Endothelial cell of umbilical vein (primary cell): ENCODE measurements at regions not wholly inside any gene's neighbourhood (a gene's known extent, or its start where the extent isn't known, plus 50 kb on each side); places are given as distances from the start of the nearest gene placed in this dataset.

ENCODE experiments used
- BruUV-seq: library from RNA; stranded (reverse); fragments of 400-500 nt; replicated peaks from 2 replicates; lab custom pipeline; 2021; lab: Mats Ljungman, UMichigan
- CTCF ChIA-PET: fragments of 300-600, 350-600 bp; sonication (Branson Sonifier 250); formaldehyde crosslinking; loops from one replicate; lab custom pipeline; 2021; ENCODE audit warnings: antibody characterized with exemption, inconsistent platforms; lab: Charles Lee
- POLR2A ChIA-PET: fragments of 300-600, 350-600 bp; sonication (Branson Sonifier 250); formaldehyde crosslinking; loops from one replicate; lab custom pipeline; 2021; ENCODE audit warnings: antibody characterized with exemption, inconsistent platforms; lab: Charles Lee
- DNase-seq: peaks from one replicate; pipeline ENCODE4 v3.0.0-alpha.2; 2011; ENCODE audit warnings: low read depth, low spot score
- FAIRE-seq: peaks from 2 replicates; lab custom pipeline; 2011; peaks lifted over from hg19 to GRCh38; lab: Jason Lieb, UNC
- H2AFZ ChIP-seq: 2 replicates; pipeline ENCODE4 v1.6.0; 2012; ENCODE audit warnings: low read depth, low read length, control low read depth, inconsistent platforms
- H3K27ac ChIP-seq: 2 replicates; pipeline ENCODE4 v1.5.1; 2011; ENCODE audit warnings: low read depth, mild to moderate bottlenecking, control low read depth, low read length, moderate library complexity; ENCODE audit not compliant: insufficient read depth
- H3K27me3 ChIP-seq, 2 experiments: 2 replicates each; pipeline versions ENCODE4 v1.6.0 to v1.6.1; 2011; ENCODE audit warnings: low read length in 2 of 2, mixed read lengths in 1 of 2; ENCODE audit not compliant: control insufficient read depth in 2 of 2, insufficient read depth in 2 of 2
- H3K36me3 ChIP-seq, 2 experiments: 2 replicates in 1 of 2; 3 replicates in 1 of 2; pipeline ENCODE4 v1.5.1; 2011; ENCODE audit warnings: low read length in 2 of 2, mild to moderate bottlenecking in 1 of 2, moderate library complexity in 1 of 2; ENCODE audit not compliant: control insufficient read depth in 2 of 2, insufficient read depth in 2 of 2; ENCODE audit errors: extremely low read depth in 1 of 2
- H3K4me1 ChIP-seq: 3 replicates; pipeline ENCODE4 v1.5.1; 2011; ENCODE audit warnings: mild to moderate bottlenecking, low read length; ENCODE audit not compliant: control insufficient read depth, insufficient read depth; ENCODE audit errors: extremely low read depth
- H3K4me2 ChIP-seq: 2 replicates; pipeline ENCODE4 v1.6.1; 2011; ENCODE audit warnings: low read length, control low read depth, mixed read lengths; ENCODE audit not compliant: insufficient read depth
- H3K4me3 ChIP-seq, 3 experiments: fragments of 200-600 bp in 1 of 3; sonication (generic), shearing (Covaris generic) in 1 of 3; replicated peaks in 1 of 3; 2 replicates each; pipeline ENCODE4 v1.5.1; 2011 to 2016; ENCODE audit warnings: control low read depth in 3 of 3, low read length in 3 of 3, mild to moderate bottlenecking in 2 of 3, inconsistent platforms in 1 of 3, low read depth in 1 of 3, moderate library complexity in 1 of 3; ENCODE audit not compliant: insufficient read depth in 1 of 3
- H3K79me2 ChIP-seq: 2 replicates; pipeline ENCODE4 v1.6.0; 2012; ENCODE audit warnings: low read length, inconsistent platforms; ENCODE audit not compliant: control insufficient read depth, insufficient read depth
- H3K9ac ChIP-seq: replicated peaks from 2 replicates; pipeline ENCODE3; 2011; ENCODE audit warnings: low read length, control low read depth; ENCODE audit not compliant: insufficient read depth; ENCODE audit errors: extremely low read depth
- H3K9me1 ChIP-seq: replicated peaks from 3 replicates; pipeline ENCODE4 v1.6.0; 2011; ENCODE audit warnings: mild to moderate bottlenecking, low read length; ENCODE audit not compliant: control insufficient read depth, insufficient read depth; ENCODE audit errors: extremely low read depth
- H3K9me3 ChIP-seq: replicated peaks from 2 replicates; pipeline ENCODE4 v1.5.1; 2012; ENCODE audit warnings: low read length, inconsistent platforms; ENCODE audit not compliant: control insufficient read depth, insufficient read depth
- H4K20me1 ChIP-seq: replicated peaks from 2 replicates; pipeline ENCODE3; 2011; ENCODE audit warnings: mild to moderate bottlenecking, low read length; ENCODE audit not compliant: control insufficient read depth, insufficient read depth; ENCODE audit errors: extremely low read depth
- GATA2 ChIP-seq: IDR thresholded peaks from 2 replicates; pipeline ENCODE4 v1.7.0; 2011; ENCODE audit warnings: low read depth, mild to moderate bottlenecking, moderate library complexity, mixed read lengths, low read length; ENCODE audit not compliant: insufficient read length, insufficient read depth
- JUN ChIP-seq: IDR thresholded peaks from 2 replicates; pipeline ENCODE4 v1.6.1; 2011; ENCODE audit warnings: borderline replicate concordance, low read depth; ENCODE audit not compliant: insufficient read length, insufficient read depth
- MAX ChIP-seq: IDR thresholded peaks from 2 replicates; pipeline ENCODE4 v1.6.1; 2011; ENCODE audit not compliant: insufficient read depth, insufficient read length
- MYC ChIP-seq: IDR thresholded peaks from one replicate; pipeline ENCODE4 v1.6.1; 2011; ENCODE audit warnings: mild to moderate bottlenecking, low read depth, low read length
- POLR2AphosphoS5 ChIP-seq: IDR thresholded peaks from 2 replicates; pipeline ENCODE4 v1.6.1; 2012; ENCODE audit warnings: low read depth, mild to moderate bottlenecking, control low read depth, low read length, moderate library complexity; ENCODE audit not compliant: insufficient read depth
- dilution Hi-C: fragments of 300-500 bp; cut with MboI; formaldehyde crosslinking; loops from one replicate; pipeline ENCODE4 v1.15.0; 2019; ENCODE audit warnings: low sequenced_read_pairs; ENCODE audit not compliant: extremely low pct_ligation_motif_present
- intact Hi-C: fragments of 100-400 bp; cut with micrococcal nuclease; formaldehyde crosslinking; loops from one replicate; pipeline ENCODE4 v1.10.0; 2022
- TF ChIP-seq, protein P1 (sequence below), 2 donors: IDR thresholded peaks; 1 replicate in 1 of 2; 2 replicates in 1 of 2; pipeline ENCODE4 v1.5.1; 2011; ENCODE audit warnings: low read length in 2 of 2, mild to moderate bottlenecking in 2 of 2, moderate library complexity in 2 of 2, control low read depth in 1 of 2, inconsistent platforms in 1 of 2, low read depth in 1 of 2; ENCODE audit not compliant: insufficient read depth in 1 of 2; ENCODE audit errors: extremely low read depth in 1 of 2

DNA sequence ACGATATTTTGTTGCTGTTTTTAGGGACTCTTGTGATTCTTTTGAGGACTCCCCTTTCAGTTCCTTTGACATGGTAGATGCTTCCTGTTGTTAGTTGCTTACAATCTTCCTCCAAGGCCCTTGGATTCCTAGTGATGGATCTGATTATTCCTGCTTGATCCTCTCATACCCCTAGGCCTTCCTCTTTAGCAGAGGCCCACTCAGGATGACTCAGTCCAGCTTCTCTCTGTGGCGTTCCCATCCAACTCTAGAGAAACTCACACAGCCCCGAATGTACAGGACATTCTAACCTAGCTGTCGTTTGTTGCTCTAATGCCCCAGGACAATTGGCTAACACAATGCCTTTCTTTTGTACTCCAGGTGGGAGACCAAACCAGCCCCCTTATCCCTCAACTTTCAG is 191.4 kb downstream of the POSTN start:
- Histone ChIP-seq H3K4me2 (no peak overlapping the region), H3K36me3 (no peaks in the 10 kb centered on the region), H3K27me3 (no peaks in the 10 kb centered on the region), H3K9me1 (no peaks in the 10 kb centered on the region), H2AFZ (no peak overlapping the region), H3K79me2 (no peaks in the 10 kb centered on the region), H3K9ac (no peak overlapping the region), H3K4me1 (no peaks in the 10 kb centered on the region), H3K9me3 (no peaks in the 10 kb centered on the region), H3K27ac (no peak overlapping the region), H3K4me3 (no peak overlapping the region), H4K20me1 (no peaks in the 10 kb centered on the region)
- TF ChIP-seq MAX: no peak
- FAIRE-seq (no peak), DNase-seq (no peak)
- CTCF ChIA-PET: no interaction called here
- BruUV-seq: no TSS peak
- intact Hi-C loops (no loop called here), dilution Hi-C loops (no loop called here)
- POLR2A ChIA-PET: no interaction called here

- CTCF ChIA-PET: interaction anchor here (1.3 kb wide), 1 partner anchor 10 kb away, joined by 3 read pairs; no protein-coding TSS in a partner anchor
- Histone ChIP-seq H3K79me2 (no peaks in the 10 kb centered on the region), H3K4me2 (no peak overlapping the region), H3K9ac (no peak overlapping the region), H3K9me1 (no peaks in the 10 kb centered on the region), H3K9me3 (no peaks in the 10 kb centered on the region), H2AFZ (no peak overlapping the region), H3K27me3 (no peaks in the 10 kb centered on the region), H3K4me3 (no peak overlapping the region), H3K4me1 (no peaks in the 10 kb centered on the region), H3K27ac (no peak overlapping the region), H4K20me1 (no peaks in the 10 kb centered on the region), H3K36me3 (no peaks in the 10 kb centered on the region)
- FAIRE-seq (no peak), DNase-seq (no peak)
- no peak for TF ChIP-seq MYC
- TF ChIP-seq JUN: no peak
- TF ChIP-seq, protein P1, sequence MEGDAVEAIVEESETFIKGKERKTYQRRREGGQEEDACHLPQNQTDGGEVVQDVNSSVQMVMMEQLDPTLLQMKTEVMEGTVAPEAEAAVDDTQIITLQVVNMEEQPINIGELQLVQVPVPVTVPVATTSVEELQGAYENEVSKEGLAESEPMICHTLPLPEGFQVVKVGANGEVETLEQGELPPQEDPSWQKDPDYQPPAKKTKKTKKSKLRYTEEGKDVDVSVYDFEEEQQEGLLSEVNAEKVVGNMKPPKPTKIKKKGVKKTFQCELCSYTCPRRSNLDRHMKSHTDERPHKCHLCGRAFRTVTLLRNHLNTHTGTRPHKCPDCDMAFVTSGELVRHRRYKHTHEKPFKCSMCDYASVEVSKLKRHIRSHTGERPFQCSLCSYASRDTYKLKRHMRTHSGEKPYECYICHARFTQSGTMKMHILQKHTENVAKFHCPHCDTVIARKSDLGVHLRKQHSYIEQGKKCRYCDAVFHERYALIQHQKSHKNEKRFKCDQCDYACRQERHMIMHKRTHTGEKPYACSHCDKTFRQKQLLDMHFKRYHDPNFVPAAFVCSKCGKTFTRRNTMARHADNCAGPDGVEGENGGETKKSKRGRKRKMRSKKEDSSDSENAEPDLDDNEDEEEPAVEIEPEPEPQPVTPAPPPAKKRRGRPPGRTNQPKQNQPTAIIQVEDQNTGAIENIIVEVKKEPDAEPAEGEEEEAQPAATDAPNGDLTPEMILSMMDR (IDR thresholded peaks at IDR 0.05; ENCODE audit: extremely low read depth in 1 of 2, insufficient read depth in 1 of 2, low read depth in 1 of 2, low read length in 2 of 2): no peak
- no peak for TF ChIP-seq GATA2
- no peak for TF ChIP-seq POLR2AphosphoS5
- POLR2A ChIA-PET: no interaction called here
- intact Hi-C loops: no loop called here
- BruUV-seq: no TSS peak
- dilution Hi-C loops: no loop called here
These were observed 192.5 kb downstream of the POSTN start for GRCh38 chr13:37406031-37406430.
